ENCODE measurements at regions not wholly inside any gene's neighbourhood (a gene's known extent, or its start where the extent isn't known, plus 50 kb on each side); places are given as distances from the start of the nearest gene placed in this dataset.

GRCh38 chr1:231099996-231100767 lies 60.1 kb upstream of the FAM89A start:
- peak; percentile 24 for DNase-seq (ENCODE audit: low spot score)
- Histone ChIP-seq H3K4me2 (peak overlapping the region; percentile 23), H3K9me3 (ENCODE audit: low read depth) (no peaks in the 10 kb centered on the region), H3K4me3 (no peak overlapping the region), H3K27me3 (no peaks in the 10 kb centered on the region), H3K79me2 (no peaks in the 10 kb centered on the region), H3K4me1 (ENCODE audit: insufficient read depth) (no peaks in the 10 kb centered on the region), H3K36me3 (replicated peaks; ENCODE audit: insufficient read depth, low read depth) (no peaks in the 10 kb centered on the region), H3K9me2 (replicated peaks; ENCODE audit: insufficient read depth) (no peaks in the 10 kb centered on the region), H4K20me1 (ENCODE audit: insufficient read depth, poor library complexity, severe bottlenecking) (no peaks in the 10 kb centered on the region), H2AFZ (no peak overlapping the region), H3K27ac (no peak overlapping the region)
- TF ChIP-seq CTCF (IDR thresholded peaks at IDR 0.05; ENCODE audit: poor library complexity) (no peak), EZH2 (IDR thresholded peaks at IDR 0.05; ENCODE audit: borderline replicate concordance) (no peak), EZH2phosphoT487 (IDR thresholded peaks at IDR 0.05; ENCODE audit: low read depth, severe bottlenecking, unreplicated experiment) (no peak)
- 73% methylated on average over 9 of the region's 9 CpGs for WGBS (ENCODE audit: low lambda C conversion rate, missing lambda C conversion rate)

DNA sequence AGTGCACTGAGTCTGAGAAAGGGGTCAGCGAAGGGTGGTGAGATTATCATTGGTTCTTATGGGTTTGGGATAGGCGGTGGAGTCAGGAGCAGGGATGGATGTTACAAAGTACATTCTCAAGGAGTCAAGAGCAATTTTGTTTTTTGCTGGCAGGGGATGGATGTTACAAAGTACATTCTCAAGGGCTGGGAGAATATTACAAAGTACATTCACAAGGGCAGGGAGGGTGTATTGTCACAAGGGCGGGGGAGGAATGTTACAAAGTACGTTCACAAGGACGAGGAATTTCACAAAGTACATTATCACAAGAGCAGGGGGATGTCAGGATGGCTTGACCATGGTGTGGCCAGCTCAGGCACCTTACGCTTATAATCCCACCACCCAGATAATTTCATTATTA lies 59.3 kb upstream of the FAM89A start:
- no peaks in the 10 kb centered on the region for H3K9me2 ChIP-seq (replicated peaks; ENCODE audit: insufficient read depth)
- H3K4me3 ChIP-seq, result no peak overlapping the region
- H2AFZ ChIP-seq, result no peak overlapping the region
- WGBS (ENCODE audit: low lambda C conversion rate, missing lambda C conversion rate), result 69% methylated on average over 6 of the region's 6 CpGs
- H3K27ac ChIP-seq, result no peak overlapping the region
- no peak for DNase-seq (ENCODE audit: low spot score)
- H4K20me1 ChIP-seq (ENCODE audit: insufficient read depth, poor library complexity, severe bottlenecking), result no peaks in the 10 kb centered on the region
- H3K79me2 ChIP-seq, result no peaks in the 10 kb centered on the region
- H3K4me2 ChIP-seq, result no peak overlapping the region
- TF ChIP-seq EZH2phosphoT487 (IDR thresholded peaks at IDR 0.05; ENCODE audit: low read depth, severe bottlenecking, unreplicated experiment), result no peak
- TF ChIP-seq EZH2 (IDR thresholded peaks at IDR 0.05; ENCODE audit: borderline replicate concordance), result no peak
- TF ChIP-seq CTCF (IDR thresholded peaks at IDR 0.05; ENCODE audit: poor library complexity), result no peak
- no peaks in the 10 kb centered on the region for H3K9me3 ChIP-seq (ENCODE audit: low read depth)
- H3K4me1 ChIP-seq (ENCODE audit: insufficient read depth), result no peaks in the 10 kb centered on the region
- H3K27me3 ChIP-seq, result no peaks in the 10 kb centered on the region
- H3K36me3 ChIP-seq (replicated peaks; ENCODE audit: insufficient read depth, low read depth), result no peaks in the 10 kb centered on the region

DNA sequence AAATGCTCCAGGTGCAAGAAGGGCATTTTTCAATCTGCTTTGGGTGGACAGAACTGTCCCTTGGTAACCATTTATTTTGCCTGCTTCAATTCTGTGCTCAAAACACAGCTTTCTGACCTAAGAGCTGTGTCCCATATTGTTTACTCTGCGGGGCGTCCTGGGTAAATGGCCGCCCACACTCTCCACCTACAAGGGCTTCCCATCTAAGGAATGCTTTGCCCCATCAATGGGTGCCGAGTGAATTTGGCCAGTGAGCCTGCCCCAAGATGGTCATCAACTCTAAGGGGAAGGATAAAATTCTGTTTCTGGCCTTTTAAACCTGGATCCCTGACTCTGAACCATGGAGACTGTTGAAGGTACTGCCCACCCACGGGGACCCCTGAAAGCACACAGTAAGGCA lies 55.5 kb upstream of the FAM89A start:
- TF ChIP-seq EZH2 (IDR thresholded peaks at IDR 0.05; ENCODE audit: borderline replicate concordance) (no peak), EZH2phosphoT487 (IDR thresholded peaks at IDR 0.05; ENCODE audit: low read depth, severe bottlenecking, unreplicated experiment) (no peak), CTCF (IDR thresholded peaks at IDR 0.05; ENCODE audit: poor library complexity) (no peak)
- H4K20me1 ChIP-seq (ENCODE audit: insufficient read depth, poor library complexity, severe bottlenecking), result no peaks in the 10 kb centered on the region
- no peak for DNase-seq (ENCODE audit: low spot score)
- H3K36me3 ChIP-seq (replicated peaks; ENCODE audit: insufficient read depth, low read depth), result no peaks in the 10 kb centered on the region
- no peak overlapping the region for H2AFZ ChIP-seq
- no peak overlapping the region for H3K4me3 ChIP-seq
- H3K4me2 ChIP-seq, result no peak overlapping the region
- no peaks in the 10 kb centered on the region for H3K9me3 ChIP-seq (ENCODE audit: low read depth)
- WGBS (ENCODE audit: low lambda C conversion rate, missing lambda C conversion rate), result 90% methylated on average over 5 of the region's 5 CpGs
- H3K27me3 ChIP-seq, result no peaks in the 10 kb centered on the region
- H3K9me2 ChIP-seq (replicated peaks; ENCODE audit: insufficient read depth), result no peaks in the 10 kb centered on the region
- H3K27ac ChIP-seq, result no peak overlapping the region
- no peaks in the 10 kb centered on the region for H3K79me2 ChIP-seq
- H3K4me1 ChIP-seq (ENCODE audit: insufficient read depth), result no peaks in the 10 kb centered on the region
